22Rv1 (cell line): ENCODE measurements at regions not wholly inside any gene's neighbourhood (a gene's known extent, or its start where the extent isn't known, plus 50 kb on each side); places are given as distances from the start of the nearest gene placed in this dataset.

Experiments used
- CTCF ChIP-seq: fragments of 450-650 bp; IDR thresholded peaks from 2 replicates; pipeline ENCODE4 v1.5.1; 2017; ENCODE audit warnings: mild to moderate bottlenecking
- ZFX ChIP-seq: fragments of 450-650 bp; IDR thresholded peaks from 2 replicates; pipeline ENCODE4 v1.6.1; 2017; ENCODE audit warnings: antibody characterized with exemption, borderline replicate concordance

GRCh38 chr17:63337579-63337978, 108.5 kb downstream of the CYB561 start:
- TF ChIP-seq CTCF (no peak), ZFX (no peak)
